Duodenal mucosa (tissue), 2 donors: ENCODE measurements at regions not wholly inside any gene's neighbourhood (a gene's known extent, or its start where the extent isn't known, plus 50 kb on each side); places are given as distances from the start of the nearest gene placed in this dataset.

Source experiments
- H3K27ac ChIP-seq: one replicate; pipeline ENCODE4 v1.7.0; 2013; ENCODE audit warnings: low read depth, low read length
- H3K27me3 ChIP-seq, 2 donors: one replicate each; pipeline ENCODE4 v1.7.0; 2013; ENCODE audit warnings: low read length in 2 of 2, control low read depth in 1 of 2; ENCODE audit not compliant: insufficient read depth in 2 of 2, control insufficient read depth in 1 of 2
- H3K36me3 ChIP-seq, 2 donors: one replicate each; pipeline ENCODE4 v1.7.0; 2013; ENCODE audit warnings: low read length in 2 of 2, control low read depth in 1 of 2; ENCODE audit not compliant: insufficient read depth in 2 of 2, control insufficient read depth in 1 of 2
- H3K4me1 ChIP-seq, 2 donors: one replicate each; pipeline ENCODE4 v1.7.0; 2013; ENCODE audit warnings: low read length in 2 of 2, control low read depth in 1 of 2; ENCODE audit not compliant: insufficient read depth in 2 of 2, control insufficient read depth in 1 of 2
- H3K4me3 ChIP-seq, 2 donors: one replicate each; pipeline ENCODE4 v1.7.0; 2013; ENCODE audit warnings: low read length in 2 of 2, low read depth in 1 of 2
- H3K9ac ChIP-seq, 2 donors: one replicate each; pipeline ENCODE4 v1.7.0; 2013; ENCODE audit warnings: low read length in 2 of 2, low read depth in 1 of 2
- H3K9me3 ChIP-seq, 2 donors: one replicate each; pipeline ENCODE4 v1.7.0; 2013; ENCODE audit warnings: low read length in 2 of 2, control low read depth in 1 of 2; ENCODE audit not compliant: control insufficient read depth in 1 of 2

- Histone ChIP-seq H3K4me1 (no peaks in the 10 kb centered on the region), H3K27me3 (no peaks in the 10 kb centered on the region), H3K9me3 (no peaks in the 10 kb centered on the region), H3K36me3 (no peaks in the 10 kb centered on the region), H3K27ac (no peak overlapping the region), H3K4me3 (no peak overlapping the region), H3K9ac (no peak overlapping the region)
These were observed 163.6 kb upstream of the GNAI1 start for GRCh38 chr7:79971058-79971457.

GRCh38 chr7:79968894-79969293, 165.7 kb upstream of the GNAI1 start:
- Histone ChIP-seq H3K36me3 (no peaks in the 10 kb centered on the region), H3K4me1 (no peaks in the 10 kb centered on the region), H3K9ac (no peak overlapping the region), H3K27me3 (no peaks in the 10 kb centered on the region), H3K9me3 (no peaks in the 10 kb centered on the region), H3K4me3 (no peak overlapping the region), H3K27ac (no peak overlapping the region)

GRCh38 chr7:79968077-79968648, 166.5 kb upstream of the GNAI1 start:
- no peak overlapping the region for H3K4me3 ChIP-seq
- H3K9ac ChIP-seq: no peak overlapping the region
- H3K27ac ChIP-seq: no peak overlapping the region
- H3K36me3 ChIP-seq: no peaks in the 10 kb centered on the region
- no peaks in the 10 kb centered on the region for H3K9me3 ChIP-seq
- H3K27me3 ChIP-seq: no peaks in the 10 kb centered on the region
- no peaks in the 10 kb centered on the region for H3K4me1 ChIP-seq

- Histone ChIP-seq H3K4me3 (no peak overlapping the region), H3K27ac (no peak overlapping the region), H3K4me1 (no peaks in the 10 kb centered on the region), H3K27me3 (no peaks in the 10 kb centered on the region), H3K36me3 (no peaks in the 10 kb centered on the region), H3K9me3 (no peaks in the 10 kb centered on the region), H3K9ac (no peak overlapping the region)
These were observed 168.7 kb upstream of the GNAI1 start for GRCh38 chr7:79965946-79966345.

GRCh38 chr7:79964463-79964862, 170.2 kb upstream of the GNAI1 start:
- H3K27me3 ChIP-seq: no peaks in the 10 kb centered on the region
- no peaks in the 10 kb centered on the region for H3K36me3 ChIP-seq
- H3K4me1 ChIP-seq: no peaks in the 10 kb centered on the region
- H3K9me3 ChIP-seq: no peaks in the 10 kb centered on the region
- H3K9ac ChIP-seq: no peak overlapping the region
- H3K27ac ChIP-seq: no peak overlapping the region
- no peak overlapping the region for H3K4me3 ChIP-seq

GRCh38 chr7:79953130-79953529, 181.5 kb upstream of the GNAI1 start:
- H3K27me3 ChIP-seq: no peaks in the 10 kb centered on the region
- H3K36me3 ChIP-seq: no peaks in the 10 kb centered on the region
- no peaks in the 10 kb centered on the region for H3K4me1 ChIP-seq
- no peaks in the 10 kb centered on the region for H3K9me3 ChIP-seq
- no peak overlapping the region for H3K9ac ChIP-seq
- H3K27ac ChIP-seq: no peak overlapping the region
- no peak overlapping the region for H3K4me3 ChIP-seq

- H3K36me3 ChIP-seq: no peaks in the 10 kb centered on the region
- H3K27ac ChIP-seq: no peak overlapping the region
- H3K9ac ChIP-seq: no peak overlapping the region
- no peaks in the 10 kb centered on the region for H3K9me3 ChIP-seq
- H3K27me3 ChIP-seq: no peaks in the 10 kb centered on the region
- H3K4me1 ChIP-seq: no peaks in the 10 kb centered on the region
- H3K4me3 ChIP-seq: no peak overlapping the region
These were observed 182.2 kb upstream of the GNAI1 start for GRCh38 chr7:79952399-79952798.

- Histone ChIP-seq H3K9ac (no peak overlapping the region), H3K4me1 (no peaks in the 10 kb centered on the region), H3K36me3 (no peaks in the 10 kb centered on the region), H3K27me3 (no peaks in the 10 kb centered on the region), H3K9me3 (no peaks in the 10 kb centered on the region), H3K27ac (no peak overlapping the region), H3K4me3 (no peak overlapping the region)
These were observed 183.2 kb upstream of the GNAI1 start for GRCh38 chr7:79951415-79951814.

GRCh38 chr7:79949778-79950177, 184.9 kb upstream of the GNAI1 start:
- Histone ChIP-seq H3K9ac (no peak overlapping the region), H3K36me3 (no peaks in the 10 kb centered on the region), H3K27ac (no peak overlapping the region), H3K4me3 (no peak overlapping the region), H3K27me3 (no peaks in the 10 kb centered on the region), H3K4me1 (no peaks in the 10 kb centered on the region), H3K9me3 (no peaks in the 10 kb centered on the region)

- Histone ChIP-seq H3K9ac (no peak overlapping the region), H3K36me3 (no peaks in the 10 kb centered on the region), H3K27ac (no peak overlapping the region), H3K27me3 (no peaks in the 10 kb centered on the region), H3K9me3 (no peaks in the 10 kb centered on the region), H3K4me3 (no peak overlapping the region), H3K4me1 (no peaks in the 10 kb centered on the region)
These were observed 198.2 kb upstream of the GNAI1 start for GRCh38 chr7:79936281-79936983.
